HEK293 (cell line): ENCODE measurements at regions not wholly inside any gene's neighbourhood (a gene's known extent, or its start where the extent isn't known, plus 50 kb on each side); places are given as distances from the start of the nearest gene placed in this dataset.

Experiments
- ZBTB1 ChIP-seq: fragments of 450-650 bp; formaldehyde crosslinking; IDR thresholded peaks from 2 replicates; pipeline ENCODE4 v1.5.1; 2016; ENCODE audit warnings: missing biosample characterization, missing genetic modification characterization
- ZNF174 ChIP-seq: fragments of 450-650 bp; formaldehyde crosslinking; IDR thresholded peaks from 2 replicates; pipeline ENCODE4 v1.5.0; 2017; ENCODE audit warnings: missing biosample characterization, mild to moderate bottlenecking, missing genetic modification characterization
- ZNF24 ChIP-seq: fragments of 450-650 bp; formaldehyde crosslinking; IDR thresholded peaks from 2 replicates; pipeline ENCODE4 v1.5.1; 2016; ENCODE audit warnings: missing biosample characterization, missing genetic modification characterization
- ZNF654 ChIP-seq: fragments of 450-650 bp; formaldehyde crosslinking; IDR thresholded peaks from 2 replicates; pipeline ENCODE4 v1.5.1; 2016; ENCODE audit warnings: low read depth, missing biosample characterization, missing genetic modification characterization
- TF ChIP-seq, protein P1 (sequence below): fragments of 450-650 bp; formaldehyde crosslinking; IDR thresholded peaks from 2 replicates; pipeline ENCODE4 v1.5.1; 2016; ENCODE audit warnings: missing biosample characterization, missing genetic modification characterization
- TF ChIP-seq, protein P2 (sequence below): fragments of 450-650 bp; formaldehyde crosslinking; IDR thresholded peaks from 2 replicates; pipeline ENCODE4 v1.5.1; 2016; ENCODE audit warnings: missing biosample characterization, missing genetic modification characterization

DNA sequence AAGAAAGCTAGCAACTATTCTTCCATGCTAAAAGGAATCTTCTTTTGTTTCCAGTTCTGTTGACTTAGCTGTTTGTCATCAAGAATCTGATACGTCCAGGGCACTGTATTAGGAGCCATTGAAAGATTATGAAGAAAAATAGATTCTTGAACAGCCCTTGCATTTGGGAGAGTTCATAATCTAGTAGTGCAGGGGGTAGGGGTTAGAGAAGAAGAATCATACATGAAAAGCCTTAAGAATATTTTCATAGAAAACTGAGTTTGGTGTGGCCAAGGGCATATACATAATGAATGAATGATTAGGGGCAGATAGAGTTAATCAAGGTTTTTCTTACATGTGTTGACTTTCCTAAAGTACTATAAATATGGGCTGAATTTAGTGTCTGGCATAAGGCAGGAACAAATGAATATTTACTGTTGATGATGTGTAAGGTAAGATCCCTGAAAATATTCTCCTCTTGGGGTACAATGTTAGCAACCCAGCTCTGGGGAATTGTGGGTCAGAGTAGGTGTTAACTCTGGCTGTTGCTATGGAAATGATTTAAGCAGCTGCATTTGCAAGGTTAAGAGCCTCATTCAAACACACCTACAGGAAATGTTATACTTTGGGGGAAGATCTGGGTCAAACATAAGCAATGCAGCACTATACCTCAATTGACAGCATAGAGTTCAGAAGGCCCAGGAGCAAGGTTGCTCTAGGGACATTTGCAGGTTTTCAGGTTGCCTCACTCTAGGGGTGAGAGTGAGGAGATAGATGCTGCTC, 667.3 kb upstream of the CITED2 start:
- no peak for TF ChIP-seq ZNF174 (tag by site-specific recombination)
- TF ChIP-seq, protein P1, sequence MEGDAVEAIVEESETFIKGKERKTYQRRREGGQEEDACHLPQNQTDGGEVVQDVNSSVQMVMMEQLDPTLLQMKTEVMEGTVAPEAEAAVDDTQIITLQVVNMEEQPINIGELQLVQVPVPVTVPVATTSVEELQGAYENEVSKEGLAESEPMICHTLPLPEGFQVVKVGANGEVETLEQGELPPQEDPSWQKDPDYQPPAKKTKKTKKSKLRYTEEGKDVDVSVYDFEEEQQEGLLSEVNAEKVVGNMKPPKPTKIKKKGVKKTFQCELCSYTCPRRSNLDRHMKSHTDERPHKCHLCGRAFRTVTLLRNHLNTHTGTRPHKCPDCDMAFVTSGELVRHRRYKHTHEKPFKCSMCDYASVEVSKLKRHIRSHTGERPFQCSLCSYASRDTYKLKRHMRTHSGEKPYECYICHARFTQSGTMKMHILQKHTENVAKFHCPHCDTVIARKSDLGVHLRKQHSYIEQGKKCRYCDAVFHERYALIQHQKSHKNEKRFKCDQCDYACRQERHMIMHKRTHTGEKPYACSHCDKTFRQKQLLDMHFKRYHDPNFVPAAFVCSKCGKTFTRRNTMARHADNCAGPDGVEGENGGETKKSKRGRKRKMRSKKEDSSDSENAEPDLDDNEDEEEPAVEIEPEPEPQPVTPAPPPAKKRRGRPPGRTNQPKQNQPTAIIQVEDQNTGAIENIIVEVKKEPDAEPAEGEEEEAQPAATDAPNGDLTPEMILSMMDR (tag by site-specific recombination), result no peak
- no peak for TF ChIP-seq ZBTB1 (tag by site-specific recombination)
- TF ChIP-seq, protein P2, sequence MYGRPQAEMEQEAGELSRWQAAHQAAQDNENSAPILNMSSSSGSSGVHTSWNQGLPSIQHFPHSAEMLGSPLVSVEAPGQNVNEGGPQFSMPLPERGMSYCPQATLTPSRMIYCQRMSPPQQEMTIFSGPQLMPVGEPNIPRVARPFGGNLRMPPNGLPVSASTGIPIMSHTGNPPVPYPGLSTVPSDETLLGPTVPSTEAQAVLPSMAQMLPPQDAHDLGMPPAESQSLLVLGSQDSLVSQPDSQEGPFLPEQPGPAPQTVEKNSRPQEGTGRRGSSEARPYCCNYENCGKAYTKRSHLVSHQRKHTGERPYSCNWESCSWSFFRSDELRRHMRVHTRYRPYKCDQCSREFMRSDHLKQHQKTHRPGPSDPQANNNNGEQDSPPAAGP (tag by site-specific recombination), result no peak
- TF ChIP-seq ZNF654 (tag by site-specific recombination), result no peak
- TF ChIP-seq ZNF24 (tag by site-specific recombination), result no peak
